IMR-90 (cell line): ENCODE measurements at regions not wholly inside any gene's neighbourhood (a gene's known extent, or its start where the extent isn't known, plus 50 kb on each side); places are given as distances from the start of the nearest gene placed in this dataset.

Source experiments
- ATAC-seq: fragments of 200-7000 bp; cut with Tn5 transposase; 2 replicates; pipeline ENCODE4 v1.9.1; 2020; ENCODE audit warnings: low read depth, mild to moderate bottlenecking, moderate library complexity
- BruUV-seq: library from RNA; stranded (reverse); fragments of 400-500 nt; replicated peaks from 2 replicates; lab custom pipeline; 2021; lab: Mats Ljungman, UMichigan
- CTCF ChIA-PET: fragments of 300-600 bp; formaldehyde crosslinking; extraction: SDS; loops from one replicate; lab custom pipeline; 2021; ENCODE audit warnings: antibody characterized with exemption; lab: Yijun Ruan, JAX
- POLR2A ChIA-PET: fragments of 300-600 bp; sonication (Branson Sonifier 250); formaldehyde crosslinking; loops from one replicate; lab custom pipeline; 2022; ENCODE audit warnings: antibody characterized with exemption; ENCODE audit not compliant: unreplicated experiment; lab: Charles Lee
- DNase-seq: peaks from one replicate; pipeline ENCODE4 v3.0.0; 2013
- H2AFZ ChIP-seq: replicated peaks from 2 replicates; pipeline ENCODE3; 2013; ENCODE audit warnings: low read length, mild to moderate bottlenecking; ENCODE audit not compliant: poor library complexity
- H2AK5ac ChIP-seq: 2 replicates; pipeline ENCODE4 v1.6.1; 2013; ENCODE audit warnings: low read depth, low read length, inconsistent platforms
- H2AK9ac ChIP-seq: replicated peaks from 2 replicates; pipeline ENCODE3; 2013; ENCODE audit warnings: mild to moderate bottlenecking, low read depth, low read length, moderate library complexity; ENCODE audit not compliant: poor library complexity
- H2BK120ac ChIP-seq: 2 replicates; pipeline ENCODE4 v1.6.1; 2013; ENCODE audit warnings: low read depth, low read length, inconsistent platforms
- H2BK15ac ChIP-seq: 3 replicates; pipeline ENCODE4 v1.6.1; 2013; ENCODE audit warnings: low read depth, low read length, inconsistent platforms
- H2BK20ac ChIP-seq: 2 replicates; pipeline ENCODE4 v1.6.1; 2013; ENCODE audit warnings: low read depth, mild to moderate bottlenecking, inconsistent platforms, low read length, moderate library complexity
- H2BK5ac ChIP-seq: 2 replicates; pipeline ENCODE4 v1.6.1; 2013; ENCODE audit warnings: mild to moderate bottlenecking, low read depth, low read length, inconsistent platforms; ENCODE audit not compliant: poor library complexity, severe bottlenecking
- H3K14ac ChIP-seq: replicated peaks from 2 replicates; pipeline ENCODE4 v1.6.1; 2013; ENCODE audit warnings: low read depth, low read length, inconsistent platforms
- H3K18ac ChIP-seq: 2 replicates; pipeline ENCODE4 v1.6.1; 2013; ENCODE audit warnings: low read depth, low read length, control low read depth
- H3K23ac ChIP-seq: 2 replicates; pipeline ENCODE4 v1.6.1; 2013; ENCODE audit warnings: low read depth, low read length, inconsistent platforms
- H3K27ac ChIP-seq: 2 replicates; pipeline ENCODE4 v1.5.1; 2013; ENCODE audit warnings: mild to moderate bottlenecking, control low read depth, low read length; ENCODE audit not compliant: insufficient read depth
- H3K27me3 ChIP-seq: 2 replicates; pipeline ENCODE4 v1.6.1; 2013; ENCODE audit warnings: low read length; ENCODE audit not compliant: control insufficient read depth, insufficient read depth
- H3K36me3 ChIP-seq: 2 replicates; pipeline ENCODE4 v1.6.1; 2013; ENCODE audit warnings: low read length, mixed read lengths; ENCODE audit not compliant: control insufficient read depth, insufficient read depth
- H3K4ac ChIP-seq: 2 replicates; pipeline ENCODE4 v1.6.1; 2013; ENCODE audit warnings: low read depth, low read length, inconsistent platforms
- H3K4me1 ChIP-seq: 2 replicates; pipeline ENCODE4 v1.6.1; 2013; ENCODE audit warnings: low read length, mixed read lengths; ENCODE audit not compliant: control insufficient read depth, insufficient read depth
- H3K4me2 ChIP-seq: 2 replicates; pipeline ENCODE4 v1.6.1; 2013; ENCODE audit warnings: low read depth, mild to moderate bottlenecking, control low read depth, low read length, moderate library complexity
- H3K4me3 ChIP-seq: 2 replicates; pipeline ENCODE4 v1.5.1; 2013; ENCODE audit warnings: low read depth, mild to moderate bottlenecking, control low read depth, low read length, moderate library complexity; ENCODE audit not compliant: insufficient read depth
- H3K56ac ChIP-seq: 2 replicates; pipeline ENCODE4 v1.6.1; 2013; ENCODE audit warnings: low read length, inconsistent platforms; ENCODE audit not compliant: insufficient read depth; ENCODE audit errors: extremely low read depth
- H3K79me1 ChIP-seq, 2 experiments: 2 replicates each; pipeline ENCODE4 v1.6.1; 2013; ENCODE audit warnings: low read length in 2 of 2, inconsistent platforms in 1 of 2, low read depth in 1 of 2
- H3K9ac ChIP-seq: 2 replicates; pipeline ENCODE4 v1.6.1; 2013; ENCODE audit warnings: low read depth, low read length, control low read depth
- H3K9me1 ChIP-seq: 2 replicates; pipeline ENCODE4 v1.6.1; 2013; ENCODE audit warnings: low read length, inconsistent platforms; ENCODE audit not compliant: insufficient read depth
- H3K9me3 ChIP-seq: 2 replicates; pipeline ENCODE4 v1.6.1; 2013; ENCODE audit warnings: low read length; ENCODE audit not compliant: control insufficient read depth, insufficient read depth
- H4K20me1 ChIP-seq: 2 replicates; pipeline ENCODE4 v1.6.1; 2013; ENCODE audit warnings: low read length, inconsistent platforms; ENCODE audit not compliant: insufficient read depth
- H4K5ac ChIP-seq: 2 replicates; pipeline ENCODE4 v1.6.1; 2013; ENCODE audit warnings: mild to moderate bottlenecking, low read depth, low read length, control low read depth
- H4K8ac ChIP-seq, 2 experiments: 2 replicates each; pipeline ENCODE4 v1.6.1; 2013; ENCODE audit warnings: low read depth in 2 of 2, low read length in 2 of 2, control low read depth in 1 of 2, inconsistent platforms in 1 of 2
- H4K91ac ChIP-seq: 2 replicates; pipeline ENCODE4 v1.6.1; 2013; ENCODE audit warnings: low read depth, low read length, inconsistent platforms; ENCODE audit not compliant: insufficient read depth
- BHLHE40 ChIP-seq: fragments of 150-350 bp; IDR thresholded peaks from 2 replicates; pipeline ENCODE4 v1.6.1; 2016; ENCODE audit warnings: mild to moderate bottlenecking, low read depth, low read length
- CHD1 ChIP-seq: IDR thresholded peaks from 2 replicates; pipeline ENCODE4 v1.6.1; 2012; ENCODE audit warnings: low read depth, low read length, improper control_type of control experiment
- CTCF ChIP-seq: conservative IDR thresholded peaks from 2 replicates; pipeline ENCODE4 v1.5.1; 2012; ENCODE audit warnings: mild to moderate bottlenecking, low read depth, low read length, improper control_type of control experiment
- FOS ChIP-seq: fragments of 150-350 bp; IDR thresholded peaks from 2 replicates; pipeline ENCODE4 v1.6.1; 2016; ENCODE audit warnings: low read depth, low read length
- MXI1 ChIP-seq: IDR thresholded peaks from 2 replicates; pipeline ENCODE4 v1.6.1; 2012; ENCODE audit warnings: low read depth, mild to moderate bottlenecking, low read length, moderate library complexity, borderline replicate concordance
- POLR2A ChIP-seq: IDR thresholded peaks from 2 replicates; pipeline ENCODE4 v1.6.1; 2012; ENCODE audit warnings: mild to moderate bottlenecking, low read depth, low read length
- RAD21 ChIP-seq: IDR thresholded peaks from 2 replicates; pipeline ENCODE4 v1.6.1; 2012; ENCODE audit warnings: low read length, improper control_type of control experiment
- RCOR1 ChIP-seq: IDR thresholded peaks from 2 replicates; pipeline ENCODE4 v1.6.1; 2012; ENCODE audit warnings: mild to moderate bottlenecking, low read length, improper control_type of control experiment; ENCODE audit not compliant: insufficient replicate concordance
- SMC3 ChIP-seq: fragments of 150-350 bp; IDR thresholded peaks from 2 replicates; pipeline ENCODE4 v1.6.1; 2016; ENCODE audit warnings: low read depth, mild to moderate bottlenecking, antibody characterized with exemption, low read length, moderate library complexity
- WGBS, 2 experiments: methylation state at CpG; one replicate each; pipeline versions ENCODE4 v1.1.5 to v1.1.7; 2013; ENCODE audit warnings: missing lambda C conversion rate in 2 of 2; ENCODE audit not compliant: insufficient read length in 1 of 2; ENCODE audit errors: extremely low coverage in 2 of 2; 5-methylcytosine and 5-hydroxymethylcytosine counted together
- dilution Hi-C: fragments of 300-500 bp; cut with HindIII; formaldehyde crosslinking; loops from one replicate; pipeline ENCODE4 v1.14.3; 2018; ENCODE audit warnings: low sequenced_read_pairs; ENCODE audit not compliant: unreplicated experiment
- in situ Hi-C: fragments of 300-500 bp; cut with MboI; formaldehyde crosslinking; loops from 3 replicates; pipeline ENCODE4 v1.14.3; 2019; ENCODE audit warnings: low sequenced_read_pairs, inconsistent platforms, mixed read lengths
- intact Hi-C: fragments of 100-400 bp; cut with micrococcal nuclease; formaldehyde crosslinking; loops from 2 replicates; pipeline ENCODE4 v1.10.0; 2022

DNA sequence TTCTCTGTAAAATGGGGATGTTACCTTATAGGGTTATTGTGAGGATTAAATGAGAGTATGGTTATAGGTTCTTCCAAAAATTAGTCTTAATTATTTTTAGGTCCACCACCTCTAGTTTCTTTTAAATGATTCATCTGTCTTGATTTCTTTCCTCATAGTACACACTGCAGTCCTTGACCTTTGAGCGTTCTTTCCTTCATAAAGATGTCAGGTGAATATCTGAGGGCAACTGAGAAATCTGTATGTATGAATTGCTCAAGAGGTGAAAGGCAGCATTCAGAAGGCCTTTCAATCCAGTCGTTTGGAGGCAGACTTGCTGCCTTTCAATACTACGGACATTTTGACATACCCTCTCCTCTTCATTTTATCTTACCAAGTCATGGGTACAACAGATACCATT lies 380.7 kb downstream of the INSC start:
- Histone ChIP-seq H3K14ac (no peak overlapping the region), H3K18ac (no peak overlapping the region), H4K8ac (no peak overlapping the region), H2BK20ac (no peak overlapping the region), H2AK9ac (no peak overlapping the region), H3K4ac (no peak overlapping the region), H3K9me1 (no peaks in the 10 kb centered on the region), H3K27me3 (peaks cover 2% of the 10 kb centered on the region; the same call in 1 of the 2 replicates), H3K23ac (no peak overlapping the region), H3K4me1 (no peaks in the 10 kb centered on the region), H2BK5ac (no peak overlapping the region), H3K9ac (no peak overlapping the region), H2BK15ac (no peak overlapping the region), H3K9me3 (no peaks in the 10 kb centered on the region), H3K56ac (no peak overlapping the region), H3K36me3 (no peaks in the 10 kb centered on the region), H2AK5ac (no peak overlapping the region), H3K27ac (no peak overlapping the region), H3K4me2 (no peak overlapping the region), H2AFZ (no peak overlapping the region), H3K79me1 (no peaks in the 10 kb centered on the region), H4K5ac (no peak overlapping the region), H2BK120ac (no peak overlapping the region), H4K20me1 (no peaks in the 10 kb centered on the region), H3K4me3 (no peak overlapping the region), H4K91ac (no peak overlapping the region)
- TF ChIP-seq FOS (no peak), POLR2A (no peak), MXI1 (no peak), BHLHE40 (no peak), CHD1 (no peak), RAD21 (no peak), RCOR1 (no peak), CTCF (no peak), SMC3 (no peak)
- ATAC-seq = no peak
- intact Hi-C loops = no loop called here
- POLR2A ChIA-PET = no interaction called here
- dilution Hi-C loops = no loop called here
- in situ Hi-C loops = no loop called here
- CTCF ChIA-PET = no interaction called here
- BruUV-seq = no TSS peak
- WGBS, 2 experiments = no CpG with 5 or more reads among the region's 3 CpGs
- no peak for DNase-seq
